ENCODE measurements at regions not wholly inside any gene's neighbourhood (a gene's known extent, or its start where the extent isn't known, plus 50 kb on each side); places are given as distances from the start of the nearest gene placed in this dataset.

DNA sequence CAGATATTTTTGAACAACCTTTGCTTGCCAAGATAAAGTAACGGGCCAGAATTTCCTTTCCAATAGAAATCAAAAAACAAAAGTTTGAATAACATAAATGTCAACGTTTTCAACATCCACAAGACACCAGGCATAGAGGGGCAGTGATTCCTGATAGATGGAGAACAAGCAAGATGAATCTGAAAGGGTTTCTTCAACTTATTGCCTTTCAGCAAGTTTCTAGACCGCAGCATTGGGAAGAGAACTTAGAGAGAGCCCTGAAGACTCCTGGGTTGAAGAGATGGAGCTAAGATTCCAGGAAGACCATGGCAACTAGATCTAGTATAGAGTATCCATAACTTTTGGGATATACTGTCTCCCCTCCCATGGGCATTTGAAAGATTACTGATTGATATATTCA lies 751.4 kb upstream of the CTNND2 start:
- TF ChIP-seq, protein P1, sequence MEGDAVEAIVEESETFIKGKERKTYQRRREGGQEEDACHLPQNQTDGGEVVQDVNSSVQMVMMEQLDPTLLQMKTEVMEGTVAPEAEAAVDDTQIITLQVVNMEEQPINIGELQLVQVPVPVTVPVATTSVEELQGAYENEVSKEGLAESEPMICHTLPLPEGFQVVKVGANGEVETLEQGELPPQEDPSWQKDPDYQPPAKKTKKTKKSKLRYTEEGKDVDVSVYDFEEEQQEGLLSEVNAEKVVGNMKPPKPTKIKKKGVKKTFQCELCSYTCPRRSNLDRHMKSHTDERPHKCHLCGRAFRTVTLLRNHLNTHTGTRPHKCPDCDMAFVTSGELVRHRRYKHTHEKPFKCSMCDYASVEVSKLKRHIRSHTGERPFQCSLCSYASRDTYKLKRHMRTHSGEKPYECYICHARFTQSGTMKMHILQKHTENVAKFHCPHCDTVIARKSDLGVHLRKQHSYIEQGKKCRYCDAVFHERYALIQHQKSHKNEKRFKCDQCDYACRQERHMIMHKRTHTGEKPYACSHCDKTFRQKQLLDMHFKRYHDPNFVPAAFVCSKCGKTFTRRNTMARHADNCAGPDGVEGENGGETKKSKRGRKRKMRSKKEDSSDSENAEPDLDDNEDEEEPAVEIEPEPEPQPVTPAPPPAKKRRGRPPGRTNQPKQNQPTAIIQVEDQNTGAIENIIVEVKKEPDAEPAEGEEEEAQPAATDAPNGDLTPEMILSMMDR (IDR thresholded peaks at IDR 0.05), result no peak
- TF ChIP-seq EP300 (IDR thresholded peaks at IDR 0.05), result no peak
- no peak for TF ChIP-seq POLR2A (IDR thresholded peaks at IDR 0.05)
